ENCODE measurements at regions not wholly inside any gene's neighbourhood (a gene's known extent, or its start where the extent isn't known, plus 50 kb on each side); places are given as distances from the start of the nearest gene placed in this dataset.
"Not testable (repeated sequence)": the region's sequence is repeated elsewhere in the genome, so short reads cannot be mapped to it uniquely, and the experiment has no call there.

DNA sequence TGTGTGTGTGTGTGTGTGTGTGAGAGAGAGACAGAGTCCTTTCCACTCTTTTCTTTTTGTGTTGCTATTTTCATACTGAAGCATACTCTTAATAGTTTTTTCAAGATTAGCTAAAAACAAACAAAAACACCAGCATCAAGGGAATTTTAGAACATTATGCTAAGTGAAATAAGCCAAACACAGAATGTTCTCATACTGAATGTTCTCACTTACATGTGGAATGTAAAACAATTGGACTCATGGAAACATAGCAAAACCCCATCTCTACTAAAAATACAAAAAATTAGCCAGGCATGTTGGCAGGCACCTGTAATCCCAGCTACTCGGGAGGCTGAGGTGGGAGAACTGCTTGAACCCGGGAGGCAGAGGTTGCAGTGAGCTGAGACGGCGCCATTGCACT, 193.4 kb downstream of the XPNPEP1 start:
- DNase-seq, result not testable (repeated sequence)

- DNase-seq, result no peak
Measured at GRCh38 chr10:109727436-109727835, 195.9 kb downstream of the XPNPEP1 start.

- no peak for DNase-seq
Measured at GRCh38 chr10:109726473-109726872, 196.8 kb downstream of the XPNPEP1 start.

GRCh38 chr10:109723305-109723704, 200.0 kb downstream of the XPNPEP1 start:
- DNase-seq, result no peak

GRCh38 chr10:109721453-109722064, 201.8 kb downstream of the XPNPEP1 start:
- DNase-seq, result no peak

DNA sequence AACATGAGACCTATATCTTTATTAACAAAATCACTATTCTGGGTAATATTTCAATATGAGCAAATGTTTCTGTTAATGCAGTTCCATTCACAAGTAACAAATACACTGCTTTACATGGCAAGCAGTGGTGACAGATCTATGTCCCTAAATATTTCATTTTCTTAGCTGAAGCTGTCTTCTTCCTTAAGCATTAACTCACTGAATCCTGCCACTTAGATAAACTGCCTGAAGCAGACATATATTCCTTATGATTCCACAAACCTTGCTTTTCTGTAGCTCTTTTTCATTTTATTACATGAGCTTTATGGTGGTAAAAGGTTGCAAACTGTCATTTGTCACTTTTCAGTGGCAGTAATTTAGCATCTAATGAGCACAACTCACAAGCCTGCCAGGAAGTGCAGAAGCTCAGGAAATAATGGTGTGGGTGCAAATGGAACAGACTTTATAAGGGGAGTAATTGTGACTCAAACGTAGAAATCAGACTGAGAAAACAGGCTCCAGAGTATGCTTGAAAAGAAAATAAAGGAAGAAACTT, 217.2 kb downstream of the XPNPEP1 start:
- DNase-seq, result no peak

DNA sequence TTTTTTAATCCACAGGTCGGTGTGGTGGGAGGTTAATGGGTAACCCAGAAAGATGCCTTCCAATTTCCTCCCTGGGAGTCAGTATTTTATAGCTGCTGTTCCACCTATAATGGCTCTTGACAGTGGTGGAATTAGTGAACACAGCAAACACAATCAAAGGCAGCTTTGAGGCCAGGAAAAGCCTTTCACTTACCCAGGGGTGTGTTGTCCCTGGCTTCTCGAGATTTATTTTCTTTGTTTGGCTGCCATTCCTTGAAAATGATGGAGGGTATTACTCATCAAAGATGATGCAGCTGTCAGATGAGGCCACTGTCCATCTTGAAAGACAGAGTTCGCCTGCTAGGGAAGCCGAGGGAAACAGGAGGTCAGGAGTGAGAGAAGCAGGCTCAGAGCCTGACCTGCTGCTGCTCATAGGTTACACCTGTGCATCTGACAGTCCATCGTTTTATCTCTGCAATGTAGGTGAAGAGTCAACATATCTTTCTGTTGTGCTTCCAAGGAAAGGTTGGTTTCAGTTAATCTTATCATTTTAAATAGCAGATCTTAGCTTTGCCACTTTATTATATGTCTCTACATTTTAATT, 221.6 kb downstream of the XPNPEP1 start:
- DNase-seq, result no peak

DNA sequence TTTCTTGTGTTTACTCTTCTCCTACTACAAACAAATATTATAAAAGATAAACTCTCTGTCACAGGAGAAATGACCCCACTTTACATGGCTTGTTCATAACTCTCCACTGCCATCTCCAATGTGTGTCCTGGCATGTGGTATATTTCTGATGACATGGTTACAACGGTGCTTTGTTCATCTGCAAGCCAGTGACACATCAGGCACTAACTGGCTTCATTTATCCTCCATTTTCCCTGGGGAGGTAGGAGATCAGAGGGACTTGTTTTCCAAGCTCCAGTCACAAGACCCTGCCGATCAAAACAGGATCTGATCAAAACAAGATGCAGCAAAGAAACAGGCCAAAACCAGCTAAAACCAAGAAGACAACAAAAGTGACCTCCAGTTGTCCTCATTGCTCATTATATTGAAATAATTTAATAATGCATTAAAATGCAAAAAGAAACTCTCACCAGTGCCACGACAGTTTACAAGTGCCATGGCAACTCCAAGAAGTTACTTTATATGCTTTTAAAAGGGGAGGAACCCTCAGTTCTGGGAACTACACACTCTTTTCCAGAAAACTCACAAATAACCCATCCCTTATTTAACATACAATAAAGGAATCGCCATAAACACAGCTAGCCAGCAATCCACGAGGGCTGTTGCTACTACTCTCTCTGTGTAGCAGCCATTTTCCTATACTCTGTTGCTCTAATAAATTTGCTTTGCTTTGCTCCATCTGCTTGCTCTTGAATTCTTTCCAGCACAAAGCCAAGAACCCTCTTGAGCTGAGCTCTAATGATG, 224.2 kb downstream of the XPNPEP1 start:
- no peak for DNase-seq

GRCh38 chr10:109698086-109698485, 225.2 kb downstream of the XPNPEP1 start:
- DNase-seq, result no peak

DNA sequence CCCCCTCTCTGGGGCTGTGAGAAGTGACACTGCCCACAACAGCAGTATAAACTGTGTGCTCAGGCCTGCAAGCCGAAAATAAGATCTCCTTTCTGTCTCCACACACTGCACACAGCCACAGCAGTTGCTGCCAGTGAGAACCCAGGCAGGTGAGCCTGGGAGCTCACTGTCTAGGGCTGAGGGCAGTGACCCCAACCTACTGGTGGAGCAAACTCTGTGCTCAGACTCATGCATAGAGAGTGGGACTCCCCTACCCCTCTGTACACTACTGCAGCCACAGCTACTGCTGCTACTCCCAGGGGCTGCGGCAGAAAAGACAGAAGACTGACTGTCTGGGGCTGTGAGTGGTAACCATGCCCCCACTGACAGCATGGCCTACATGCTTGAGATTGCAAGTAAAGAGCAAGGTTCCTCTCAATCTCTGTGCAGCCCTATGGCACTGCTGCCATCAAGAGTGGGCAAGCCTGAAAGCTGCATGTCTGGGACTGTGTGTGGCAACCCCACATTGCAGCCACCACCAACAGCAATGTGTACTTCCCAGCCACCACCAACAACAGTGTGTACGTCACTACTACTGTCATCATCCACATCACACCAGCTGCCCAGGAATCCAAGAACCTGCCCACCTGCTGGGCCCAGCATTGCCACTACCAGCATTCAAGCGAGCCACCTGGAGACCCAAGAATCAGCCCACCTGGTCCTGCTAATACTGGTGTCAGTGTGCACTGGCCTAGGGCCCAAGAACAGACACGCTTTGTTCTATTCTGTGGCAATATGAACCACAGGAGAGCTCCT, 226.1 kb downstream of the XPNPEP1 start:
- no peak for DNase-seq

DNA sequence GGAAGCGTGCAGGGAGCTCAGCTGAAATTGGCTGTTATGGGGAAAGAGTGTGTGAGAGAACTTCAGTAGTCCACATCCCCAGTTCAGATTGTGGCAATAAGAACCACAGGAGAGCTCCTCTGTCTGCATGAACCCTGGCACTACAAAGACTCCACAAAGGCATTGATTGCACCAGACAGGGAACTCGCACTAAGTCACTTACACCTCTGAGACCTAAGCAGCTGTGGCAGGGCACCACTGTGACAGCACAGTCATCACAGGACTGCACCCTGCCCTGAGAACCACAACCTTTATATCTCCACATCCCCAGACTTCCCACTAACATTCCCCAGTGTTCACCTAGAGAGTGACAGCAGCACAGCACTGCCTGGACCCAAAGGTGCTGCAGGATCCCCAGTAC, 226.8 kb downstream of the XPNPEP1 start:
- DNase-seq, result no peak

GRCh38 chr10:109695988-109696387, 227.3 kb downstream of the XPNPEP1 start:
- DNase-seq, result no peak

DNA sequence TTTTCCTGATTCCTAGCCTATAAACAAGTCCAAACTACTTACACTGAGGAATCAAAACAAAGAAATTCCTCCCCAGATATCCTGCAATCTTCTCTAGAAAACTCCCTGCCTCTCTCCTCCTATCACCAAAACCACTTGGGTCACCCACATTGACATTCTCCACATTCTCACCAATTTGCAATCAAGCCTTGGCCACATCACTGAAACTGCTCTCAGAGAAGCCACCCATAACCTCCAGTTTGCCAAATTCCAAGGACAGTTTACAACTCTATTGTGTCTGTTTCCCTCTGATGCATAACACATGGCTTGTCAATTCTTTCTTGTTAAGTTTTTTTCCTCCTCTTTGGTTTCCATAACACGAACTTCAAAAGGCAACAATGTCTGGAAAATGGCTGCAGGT, 233.5 kb downstream of the XPNPEP1 start:
- DNase-seq, result no peak

GRCh38 chr10:109679478-109679877, 243.8 kb downstream of the XPNPEP1 start:
- no peak for DNase-seq

DNA sequence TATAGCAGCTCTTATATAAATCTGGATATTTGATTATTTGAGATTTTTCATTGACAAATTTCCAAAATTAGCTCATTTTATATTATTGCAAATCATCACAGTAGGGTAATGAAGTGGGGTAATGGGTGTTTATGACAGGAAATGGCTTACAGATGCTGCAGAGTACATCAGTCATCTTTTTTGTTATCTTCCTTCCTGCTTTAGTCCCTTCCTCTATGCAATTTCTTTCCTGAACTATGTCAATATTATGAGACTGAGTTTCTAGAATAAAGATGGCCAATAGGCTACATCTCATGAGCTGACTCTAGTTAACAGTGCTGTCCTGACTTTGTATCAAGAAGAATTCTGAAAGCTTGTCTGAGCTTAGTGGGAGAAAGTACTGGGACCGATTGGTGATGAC, 244.5 kb downstream of the XPNPEP1 start:
- DNase-seq, result no peak

DNA sequence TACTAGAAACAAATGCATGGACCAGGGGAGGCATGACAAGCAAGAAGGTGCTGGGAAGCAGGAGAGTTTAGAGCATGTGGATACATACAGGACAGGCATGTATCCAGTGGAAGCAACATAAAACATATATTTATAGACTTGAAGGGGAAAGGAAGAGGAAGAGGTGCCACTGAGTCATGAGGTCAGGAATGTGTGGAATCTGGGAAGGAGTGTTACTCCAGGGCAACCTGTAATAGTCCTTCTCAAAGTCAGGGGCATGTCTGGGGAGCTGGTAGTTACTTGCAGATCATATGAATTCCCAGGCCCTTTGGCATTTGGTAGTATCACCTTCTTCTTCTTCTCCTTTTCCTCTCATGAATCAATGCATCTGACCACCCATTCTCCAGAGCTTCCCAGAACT, 246.6 kb downstream of the XPNPEP1 start:
- no peak for DNase-seq

DNA sequence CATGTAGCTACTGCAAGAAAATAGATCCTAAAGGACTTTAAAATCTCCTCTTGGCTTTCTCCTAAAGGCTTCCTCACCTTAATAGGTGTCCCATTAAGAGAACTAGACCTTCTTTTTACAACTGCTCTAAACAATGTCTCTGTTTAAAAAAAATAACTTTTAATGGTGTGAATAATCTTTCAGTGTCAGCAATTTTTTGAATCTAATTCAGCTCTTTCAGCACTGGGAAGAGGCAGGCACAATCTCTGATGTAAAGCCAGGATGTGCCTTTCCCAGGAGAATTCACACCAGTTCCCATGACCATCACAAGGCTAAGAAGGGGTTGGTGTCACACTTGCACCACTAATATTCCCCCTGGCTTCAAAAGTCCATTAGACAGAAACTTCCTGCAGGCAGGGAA, 254.6 kb downstream of the XPNPEP1 start:
- no peak for DNase-seq

- no peak for DNase-seq
Measured at GRCh38 chr10:109668154-109668665, 255.1 kb downstream of the XPNPEP1 start.

DNA sequence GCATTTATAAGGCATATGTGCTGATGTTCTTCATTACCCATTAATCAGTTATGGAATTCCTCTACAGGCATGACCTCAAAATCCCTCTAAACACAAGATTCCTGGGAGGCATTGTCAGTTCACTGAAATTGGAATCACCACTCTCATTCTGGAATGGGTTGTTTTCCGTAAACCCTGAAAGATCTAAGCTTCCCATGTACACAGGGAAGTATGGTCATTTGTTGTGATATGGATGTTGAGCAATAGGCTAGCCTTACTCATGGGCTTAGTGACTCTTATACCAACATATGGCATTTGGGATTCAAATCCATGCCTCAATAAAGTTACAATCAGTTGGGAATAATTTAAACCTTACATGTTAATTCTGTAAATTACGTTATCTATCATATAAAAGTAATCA, 258.0 kb downstream of the XPNPEP1 start:
- no peak for DNase-seq

DNA sequence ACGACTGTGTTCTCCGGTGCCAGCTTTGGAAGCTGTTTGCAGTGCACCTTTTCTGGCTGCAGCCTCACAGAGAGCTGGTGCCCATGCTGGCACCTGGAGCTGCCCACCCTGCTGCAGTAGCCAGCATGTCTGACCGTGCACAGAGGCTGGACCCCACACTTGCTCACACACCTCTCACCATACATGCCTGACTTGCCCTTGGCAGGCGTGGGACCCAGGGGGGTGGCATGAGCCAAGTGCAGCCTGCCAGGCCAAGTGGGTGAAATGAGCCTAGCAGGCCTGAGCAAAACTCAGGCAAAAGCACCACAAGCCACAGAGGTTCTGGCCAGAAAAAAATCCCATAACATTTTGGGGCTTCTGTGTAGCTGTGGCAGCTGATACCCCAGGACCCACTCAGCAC, 258.8 kb downstream of the XPNPEP1 start:
- no peak for DNase-seq

GRCh38 chr10:109663122-109663521, 260.2 kb downstream of the XPNPEP1 start:
- DNase-seq, result no peak

DNA sequence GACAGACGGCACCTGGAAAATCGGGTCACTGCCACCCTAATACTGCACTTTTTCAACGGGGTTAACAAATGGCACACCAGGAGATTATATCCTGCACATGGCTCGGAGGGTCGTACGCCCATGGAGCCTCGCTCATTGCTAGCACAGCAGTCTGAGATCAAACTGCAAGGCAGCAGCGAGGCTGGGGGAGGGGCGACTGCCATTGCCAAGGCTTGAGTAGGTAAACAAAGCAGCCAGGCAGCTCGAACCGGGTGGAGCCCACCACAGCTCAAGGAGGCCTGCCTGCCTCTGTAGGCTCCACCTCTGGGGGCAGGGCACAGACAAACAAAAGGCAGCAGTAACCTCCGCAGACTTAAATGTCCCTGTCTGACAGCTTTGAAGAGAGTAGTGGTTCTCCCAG, 270.7 kb downstream of the XPNPEP1 start:
- DNase-seq, result not testable (repeated sequence)

DNA sequence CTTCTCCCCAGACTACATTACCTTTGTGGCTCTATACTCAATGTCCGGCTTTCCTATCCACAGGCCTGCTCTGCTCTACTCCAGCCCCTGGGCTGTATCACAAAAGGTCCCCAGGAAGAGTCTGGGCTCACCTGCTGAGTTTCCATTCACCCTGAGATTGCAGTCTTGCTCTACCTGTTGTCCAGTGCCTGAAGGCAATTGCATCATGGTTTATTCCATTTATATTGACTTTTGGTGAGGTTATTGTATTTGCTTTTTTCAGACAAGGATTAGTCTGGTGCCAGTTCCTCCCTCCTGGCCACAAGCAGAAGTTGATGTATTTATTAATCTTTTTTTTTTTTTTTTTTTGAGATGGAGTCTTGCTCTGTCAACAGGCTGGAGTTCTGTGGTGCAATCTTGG, 273.1 kb downstream of the XPNPEP1 start:
- DNase-seq, result no peak

Measured in NCI-H1930 (cell line).